ENCODE measurements at regions not wholly inside any gene's neighbourhood (a gene's known extent, or its start where the extent isn't known, plus 50 kb on each side); places are given as distances from the start of the nearest gene placed in this dataset.

- no peak for DNase-seq
These were observed 225.1 kb upstream of the MPPED2 start for GRCh38 chr11:30811226-30811755.

DNA sequence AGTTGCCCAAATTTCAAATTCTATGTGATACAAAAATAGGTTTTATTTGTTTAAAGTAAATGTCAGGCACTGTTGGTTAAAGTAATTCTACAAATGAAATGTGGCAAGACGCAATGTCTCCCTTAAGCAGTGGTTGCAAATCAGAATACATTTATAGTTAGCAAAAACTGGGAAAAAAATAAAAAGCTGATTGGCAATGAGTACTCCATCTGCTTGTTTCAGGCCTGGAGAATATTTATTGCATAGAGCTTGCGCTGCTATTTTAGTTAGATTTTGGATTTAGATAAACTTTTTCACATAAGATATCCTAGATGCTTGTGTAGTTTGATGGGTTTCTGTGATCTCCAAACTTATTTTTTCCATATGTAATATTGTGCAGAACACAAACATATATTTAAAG, 224.0 kb upstream of the MPPED2 start:
- no peak for DNase-seq

DNA sequence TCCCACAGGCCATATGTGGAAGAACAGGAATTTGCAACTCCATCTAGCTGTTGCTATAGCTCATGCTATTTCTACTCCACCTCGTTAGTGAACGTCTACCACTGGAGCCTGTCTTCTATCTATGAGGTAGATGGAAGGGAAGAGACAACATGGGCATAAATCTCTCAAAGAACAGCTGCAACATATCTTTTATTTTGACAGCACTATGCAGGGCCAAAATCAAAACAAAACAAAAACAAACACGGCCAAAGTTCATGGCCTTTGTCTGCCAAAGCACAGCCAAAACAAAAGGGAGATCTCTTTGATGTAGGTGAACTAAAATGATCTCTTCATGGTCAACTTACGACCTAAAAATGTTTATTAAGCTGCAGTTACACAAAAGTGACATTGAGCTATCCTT, 215.2 kb upstream of the MPPED2 start:
- DNase-seq, result no peak

- no peak for DNase-seq
These were observed 214.8 kb upstream of the MPPED2 start for GRCh38 chr11:30800904-30801303.

DNA sequence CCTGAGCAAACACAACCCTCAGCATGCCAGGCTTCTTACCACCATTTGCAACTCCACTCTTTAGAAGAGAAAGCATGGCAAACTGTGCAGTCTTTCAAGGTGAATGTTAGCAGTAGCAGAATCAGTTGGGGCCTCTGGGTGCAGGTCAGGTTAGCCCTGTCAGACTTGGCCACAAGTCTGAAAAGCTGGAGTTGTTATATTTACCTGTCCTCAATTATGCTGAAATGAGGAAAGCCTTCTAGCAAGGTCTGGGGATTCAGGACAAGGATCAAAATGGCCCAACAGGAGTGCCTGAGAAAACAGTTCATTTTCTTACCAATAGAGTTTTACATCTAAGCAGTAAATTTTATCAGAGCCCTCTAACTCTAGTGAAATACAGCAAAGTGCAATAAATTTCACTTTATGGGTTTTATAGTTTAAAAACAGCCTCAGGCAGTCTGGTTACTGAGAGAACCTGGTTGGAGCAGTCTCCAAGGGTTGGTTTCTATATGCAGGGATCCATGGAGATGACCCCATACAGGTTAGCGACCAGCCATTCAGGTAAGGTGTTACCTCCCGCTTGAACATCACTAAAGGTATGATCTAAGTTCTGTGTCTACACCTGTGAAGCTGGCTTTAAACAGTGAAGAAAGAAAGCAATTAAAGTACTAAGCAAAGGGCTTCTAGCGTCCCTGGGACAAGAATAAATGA, 212.5 kb upstream of the MPPED2 start:
- no peak for DNase-seq

GRCh38 chr11:30789270-30789669, 203.1 kb upstream of the MPPED2 start:
- peak; percentile 67 for DNase-seq

DNA sequence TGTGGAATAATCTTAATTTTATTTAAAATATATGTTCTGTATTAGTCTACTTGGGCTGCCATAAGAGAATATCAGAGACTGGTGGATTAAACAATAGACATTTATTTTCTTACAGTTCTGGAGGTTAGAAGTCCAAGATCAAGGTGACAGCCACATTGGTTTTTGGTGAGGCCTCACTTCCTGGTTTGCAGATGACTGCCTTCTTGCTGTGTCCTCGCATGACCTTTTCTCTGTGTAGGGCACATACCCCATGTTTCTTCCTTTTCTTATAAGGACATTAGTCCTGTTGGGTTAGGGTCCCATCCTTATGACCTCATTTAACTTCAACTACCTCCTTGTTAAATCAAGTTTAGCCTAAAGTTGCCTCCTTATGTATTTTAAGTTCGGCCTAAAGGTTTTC, 202.7 kb upstream of the MPPED2 start:
- DNase-seq, result no peak

DNA sequence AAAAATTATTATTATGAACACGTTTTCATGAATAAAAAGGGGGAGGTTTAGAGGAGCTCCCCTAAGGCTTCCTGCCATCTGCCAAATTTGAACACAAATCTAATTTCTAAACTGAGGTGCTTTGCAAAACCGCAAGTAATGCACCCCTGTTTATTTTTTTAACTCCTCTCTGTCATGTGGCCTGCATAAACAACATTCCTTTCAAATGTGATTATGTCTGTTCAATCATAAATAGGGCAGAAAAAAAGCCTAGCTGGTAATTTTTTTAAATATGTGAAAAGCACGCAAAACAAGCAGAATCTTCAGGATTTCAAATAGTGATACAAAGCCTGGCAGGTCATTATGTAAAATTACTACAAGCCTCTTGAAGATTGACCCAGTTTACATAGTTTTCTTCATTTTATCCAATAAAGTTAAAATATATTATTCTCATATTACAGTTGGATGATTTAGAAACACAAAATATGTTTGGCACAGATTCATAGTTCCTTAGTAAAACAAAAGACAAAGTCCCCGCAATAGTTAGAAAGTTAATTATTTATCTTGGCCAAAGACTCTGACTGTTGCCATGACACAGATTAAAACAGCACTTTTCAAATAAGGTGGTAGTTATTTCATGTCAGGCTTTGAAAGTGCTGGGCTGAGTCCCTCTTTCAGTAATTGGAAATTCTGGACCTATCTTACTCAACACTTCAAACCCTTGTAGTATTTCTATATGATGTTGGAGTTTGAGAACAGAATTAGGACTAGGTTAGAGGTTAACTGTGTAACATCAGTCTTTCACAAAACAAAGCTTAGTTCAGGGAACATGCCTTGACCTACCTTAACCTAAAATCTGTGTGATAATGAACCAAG, 200.3 kb upstream of the MPPED2 start:
- peak; percentile 39 for DNase-seq

DNA sequence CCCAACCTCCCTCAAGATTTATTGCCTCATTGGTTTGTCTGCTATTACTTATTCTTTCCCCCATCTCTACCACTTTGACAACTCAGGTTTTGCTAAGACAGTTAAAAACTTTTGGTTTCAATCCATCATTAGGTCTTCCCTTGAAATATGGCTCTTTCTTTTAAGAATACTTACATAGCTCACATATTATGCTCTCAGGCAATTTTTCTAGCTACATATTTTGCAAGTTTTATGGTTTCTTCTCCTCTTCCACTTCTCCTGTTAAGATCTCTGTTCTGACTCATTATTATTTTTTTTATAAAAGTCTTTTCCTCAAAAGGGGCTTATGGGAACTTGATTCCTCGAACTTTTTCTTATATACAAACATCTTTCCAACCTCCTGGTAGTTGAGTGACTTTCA, 192.4 kb upstream of the MPPED2 start:
- DNase-seq, result no peak

- no peak for DNase-seq
These were observed 189.0 kb upstream of the MPPED2 start for GRCh38 chr11:30775233-30775522.

DNA sequence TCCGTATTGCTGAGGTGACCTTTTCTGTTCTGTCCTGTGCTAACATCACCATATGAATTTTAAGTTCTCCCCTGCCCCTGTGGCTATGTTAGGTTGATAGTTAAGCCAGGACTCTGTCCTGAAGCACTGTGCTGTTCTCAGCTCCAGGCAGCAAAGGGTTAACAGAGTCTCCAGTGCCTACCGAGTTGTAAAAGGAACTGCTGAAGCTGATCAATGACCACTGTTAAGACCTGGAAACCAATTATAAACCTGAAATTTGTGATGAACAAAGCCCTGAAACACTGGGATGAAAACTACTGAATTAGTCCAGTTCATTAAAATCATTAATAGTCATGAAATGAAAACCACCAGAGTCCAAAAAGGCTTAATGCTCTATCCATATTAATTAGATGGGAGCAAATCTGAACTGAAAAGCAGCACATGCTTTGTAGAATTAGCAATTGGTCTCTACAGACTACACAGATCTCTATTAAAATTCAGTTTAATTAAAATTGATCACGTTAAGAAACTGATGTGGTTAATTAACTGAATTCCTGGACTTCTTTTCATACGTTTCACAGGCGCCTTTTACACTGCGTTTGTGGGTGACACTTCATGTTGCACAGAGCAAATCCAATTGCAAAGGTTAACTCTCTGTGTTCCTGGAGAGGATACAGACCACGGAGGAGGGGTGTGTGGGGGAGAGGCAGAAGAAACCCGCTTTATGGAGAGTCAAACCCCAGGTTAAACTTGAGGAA, 188.5 kb upstream of the MPPED2 start:
- no peak for DNase-seq

GRCh38 chr11:30772908-30773307, 186.8 kb upstream of the MPPED2 start:
- DNase-seq, result no peak

DNA sequence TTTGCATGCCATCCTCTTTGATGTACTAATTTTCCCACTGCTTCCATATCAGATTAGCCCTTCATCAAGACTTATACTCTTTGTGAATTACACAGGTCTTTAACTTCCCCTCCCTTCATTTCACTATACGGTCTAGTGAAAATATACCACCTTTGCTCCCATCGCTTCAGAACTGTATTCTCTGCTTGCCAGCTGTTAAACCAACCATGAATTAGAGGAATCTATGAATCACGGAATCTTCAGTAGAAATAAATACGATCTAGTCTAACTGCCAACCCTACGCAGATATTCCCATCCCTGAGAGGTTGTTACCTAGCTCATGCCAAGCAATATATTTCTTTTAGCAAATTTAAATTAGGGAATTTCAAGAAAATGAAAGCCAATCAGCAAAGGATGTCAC, 177.8 kb upstream of the MPPED2 start:
- DNase-seq, result no peak

DNA sequence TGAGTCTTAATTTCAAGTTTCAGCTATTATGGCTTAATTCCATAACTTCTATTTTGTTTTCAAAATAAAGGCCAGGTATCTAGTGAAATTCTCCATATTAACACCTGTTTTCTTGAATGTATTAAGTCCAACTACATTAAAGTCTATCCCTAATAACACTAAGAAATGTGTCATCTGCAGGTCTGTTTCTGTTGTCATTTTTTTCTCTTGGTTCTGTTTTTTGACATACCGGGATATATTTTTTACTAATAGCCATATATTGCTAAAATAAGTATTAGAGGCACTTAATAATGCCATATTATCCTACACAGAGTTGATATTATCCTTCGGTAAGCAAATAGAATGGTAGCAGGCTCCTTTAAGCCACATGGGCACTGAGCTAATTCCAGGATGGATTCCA, 176.0 kb upstream of the MPPED2 start:
- no peak for DNase-seq

- no peak for DNase-seq
These were observed 174.2 kb upstream of the MPPED2 start for GRCh38 chr11:30760345-30760744.

GRCh38 chr11:30758946-30759504, 172.9 kb upstream of the MPPED2 start:
- DNase-seq, result no peak

DNA sequence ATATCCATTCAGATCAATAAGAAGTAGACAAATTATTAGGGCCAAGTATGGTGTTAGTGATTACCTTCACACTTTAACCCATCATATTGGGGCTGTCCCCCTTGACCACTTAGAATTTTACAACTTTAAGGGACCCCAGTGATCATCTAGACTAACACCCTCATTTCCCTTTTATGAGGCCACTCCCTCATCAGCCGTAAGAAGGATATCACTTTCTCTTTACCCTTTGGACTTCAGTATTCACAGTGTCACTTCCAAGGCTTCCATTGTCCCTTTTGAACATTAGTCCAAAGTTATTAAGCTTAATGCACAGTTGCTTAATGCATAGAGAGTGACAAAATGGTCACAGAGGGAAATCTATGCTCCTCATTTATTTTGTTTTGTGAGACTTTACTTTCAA, 172.4 kb upstream of the MPPED2 start:
- no peak for DNase-seq

DNA sequence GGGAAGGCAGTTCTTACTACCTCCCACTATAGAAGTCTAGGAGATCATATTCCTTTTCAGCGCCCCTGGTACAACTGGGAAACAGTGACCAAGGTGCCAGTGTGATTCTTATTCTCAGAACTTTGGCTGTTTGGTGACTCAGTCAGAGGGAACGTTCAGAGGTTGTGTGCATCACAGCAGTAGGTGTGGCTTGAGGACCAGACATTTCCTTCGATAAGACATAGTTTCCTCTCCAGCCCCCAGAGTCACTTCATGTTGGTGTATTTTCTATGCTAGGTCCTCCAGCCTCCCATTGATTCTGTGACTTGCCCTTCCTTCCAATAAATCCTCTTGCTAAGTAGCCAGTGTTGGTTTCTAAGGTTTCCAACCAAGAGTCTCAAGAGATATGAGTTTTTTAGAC, 171.9 kb upstream of the MPPED2 start:
- no peak for DNase-seq

DNA sequence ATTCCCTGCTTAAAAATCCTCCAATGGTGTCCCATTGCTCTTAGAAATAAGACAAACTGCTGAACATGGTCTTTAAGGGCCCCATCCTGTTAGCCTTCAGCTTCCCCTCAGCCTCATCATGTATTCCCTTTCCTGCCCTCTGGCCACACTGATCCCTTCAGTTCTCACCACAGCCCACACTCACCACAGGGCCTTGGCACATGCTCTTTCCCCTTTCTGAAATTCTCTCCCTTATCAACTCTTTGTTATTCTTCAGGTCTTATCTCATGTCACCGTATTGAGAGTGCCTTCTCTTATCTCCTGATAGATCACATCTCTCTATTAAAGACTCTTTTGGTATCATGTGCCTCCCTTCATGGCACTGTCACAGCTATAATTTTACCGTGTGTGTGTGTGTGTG, 167.8 kb upstream of the MPPED2 start:
- no peak for DNase-seq

- no peak for DNase-seq
These were observed 167.4 kb upstream of the MPPED2 start for GRCh38 chr11:30753504-30753903.

DNA sequence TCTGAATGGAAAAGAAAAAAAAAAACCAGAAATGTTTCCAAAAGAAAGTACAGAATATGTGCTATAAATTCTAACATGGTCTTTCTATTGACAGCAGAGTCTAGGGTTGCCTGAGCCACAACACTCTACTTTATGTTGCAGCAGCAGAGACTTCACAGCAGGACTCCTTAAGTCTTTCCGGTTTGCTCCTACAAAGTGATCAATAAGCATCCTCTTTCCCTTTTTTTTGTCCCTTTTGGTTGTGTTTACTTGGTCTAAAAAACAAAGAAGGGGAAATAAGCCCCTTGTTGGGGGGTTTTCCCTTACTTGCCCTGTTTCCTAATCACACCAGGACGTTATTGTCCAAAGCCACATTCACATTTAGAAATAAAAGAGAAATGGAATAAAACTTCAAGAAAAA, 163.1 kb upstream of the MPPED2 start:
- DNase-seq, result no peak

DNA sequence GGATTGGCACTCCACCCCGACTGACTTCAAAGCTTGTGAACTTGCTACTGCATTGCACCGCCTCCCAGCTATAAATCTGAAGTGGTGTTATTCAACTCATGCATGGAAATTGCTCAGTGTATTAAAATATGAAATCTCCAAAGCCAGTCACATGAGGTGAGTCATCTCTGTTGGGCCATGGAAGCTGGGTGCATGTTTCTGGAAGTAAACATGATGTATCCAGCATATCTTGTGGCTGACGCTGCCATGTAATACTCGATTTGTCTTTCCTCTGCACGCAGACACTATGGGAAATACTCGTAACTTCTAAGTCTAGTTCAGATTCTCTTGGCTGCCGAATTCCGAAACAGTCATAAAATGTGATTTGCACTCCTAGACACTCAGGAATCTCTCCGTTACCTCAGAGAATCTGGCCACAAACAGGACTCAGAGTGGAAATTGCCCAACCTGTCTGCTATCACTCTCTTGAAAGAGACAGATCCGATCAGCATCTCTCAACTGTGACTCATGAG, 154.9 kb upstream of the MPPED2 start:
- no peak for DNase-seq

DNA sequence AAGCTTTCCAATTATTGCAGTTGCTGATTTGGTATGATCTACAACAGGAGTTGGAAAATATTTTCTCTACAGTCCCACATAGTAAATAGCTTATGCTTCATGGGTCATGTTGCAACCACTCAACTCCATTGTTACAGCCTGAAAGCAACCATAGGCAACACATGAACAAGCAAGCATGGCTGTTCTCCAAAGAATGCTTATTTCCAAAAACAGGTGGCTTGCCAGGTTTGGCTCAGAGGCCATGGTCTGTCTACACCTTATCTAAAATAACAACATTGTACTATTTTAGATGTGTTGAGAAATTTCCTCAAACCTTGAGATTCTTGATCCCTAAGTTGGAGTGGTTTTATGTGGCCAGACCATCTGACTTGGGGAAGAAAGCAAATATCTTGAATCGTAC, 153.9 kb upstream of the MPPED2 start:
- DNase-seq, result no peak

All from fibroblast of skin of back (primary cell).